Tibial nerve (tissue), 4 donors: ENCODE measurements at regions not wholly inside any gene's neighbourhood (a gene's known extent, or its start where the extent isn't known, plus 50 kb on each side); places are given as distances from the start of the nearest gene placed in this dataset.

ENCODE experiments used
- DNase-seq, 2 donors: peaks; one replicate each; pipeline ENCODE4 v3.0.0-alpha.2; 2019; ENCODE audit warnings: low spot score in 2 of 2
- H3K27ac ChIP-seq, 4 donors: fragments of 200-600 bp; sonication (generic) in 3 of 4; one replicate each; pipeline ENCODE4 v1.5.1; 2017 to 2019; ENCODE audit warnings: mild to moderate bottlenecking in 1 of 4
- H3K27me3 ChIP-seq, 2 donors: fragments of 200-600 bp; sonication (generic) in 1 of 2; one replicate each; pipeline versions ENCODE4 v1.5.1 to v1.6.0; 2017 to 2019
- H3K36me3 ChIP-seq, 3 donors: fragments of 200-600 bp; sonication (generic); one replicate each; pipeline ENCODE4 v1.5.1; 2018 to 2019
- H3K4me1 ChIP-seq, 4 donors: fragments of 200-600 bp; sonication (generic) in 3 of 4; one replicate each; pipeline ENCODE4 v1.5.1; 2017 to 2019
- H3K4me3 ChIP-seq, 4 donors: fragments of 200-600 bp; sonication (generic) in 3 of 4; one replicate each; pipeline ENCODE4 v1.5.1; 2017 to 2019; ENCODE audit warnings: mild to moderate bottlenecking in 1 of 4, moderate library complexity in 1 of 4
- H3K9me3 ChIP-seq, 4 donors: fragments of 200-600 bp; sonication (generic) in 3 of 4; one replicate each; pipeline ENCODE4 v1.5.1; 2017 to 2019
- CTCF ChIP-seq, 5 experiments: fragments of 200-600 bp in 3 of 5; fragments of 450-650 bp in 2 of 5; sonication (generic) in 3 of 5; IDR thresholded peaks; one replicate each; pipeline ENCODE4 v1.5.1; 2016 to 2019; ENCODE audit warnings: antibody characterized with exemption in 5 of 5, mild to moderate bottlenecking in 3 of 5, moderate library complexity in 2 of 5
- EP300 ChIP-seq, 2 donors: sonication (generic); formaldehyde crosslinking; IDR thresholded peaks; one replicate each; pipeline ENCODE4 v1.6.1; 2017; ENCODE audit warnings: antibody characterized with exemption in 2 of 2, mild to moderate bottlenecking in 1 of 2
- POLR2A ChIP-seq, 2 donors: fragments of 450-650 bp; IDR thresholded peaks; one replicate each; pipeline ENCODE4 v1.6.1; 2017; ENCODE audit warnings: antibody characterized with exemption in 2 of 2, mild to moderate bottlenecking in 2 of 2, moderate library complexity in 2 of 2
- WGBS, 2 donors: methylation state at CpG; one replicate each; pipeline ENCODE4 v1.1.5; 2018; 5-methylcytosine and 5-hydroxymethylcytosine counted together

- no peak overlapping the region for H3K27ac ChIP-seq
- 71 to 76% methylated on average over 6 of the region's 6 CpGs for WGBS, 2 donors
These were observed 64.1 kb upstream of the HIF1A start for GRCh38 chr14:61631045-61631687.

GRCh38 chr14:61632401-61632800 lies 62.9 kb upstream of the HIF1A start:
- no peaks in the 10 kb centered on the region for H3K27me3 ChIP-seq
- 77 to 79% methylated on average over 3 of the region's 3 CpGs for WGBS, 2 donors
- DNase-seq, result no peak
- no peak overlapping the region for H3K27ac ChIP-seq
- TF ChIP-seq EP300 (IDR thresholded peaks at IDR 0.05) (no peak), CTCF (IDR thresholded peaks at IDR 0.05) (no peak), POLR2A (IDR thresholded peaks at IDR 0.05) (no peak)
- no peaks in the 10 kb centered on the region for H3K4me1 ChIP-seq
- no peak overlapping the region for H3K4me3 ChIP-seq
- H3K9me3 ChIP-seq, result no peaks in the 10 kb centered on the region
- no peaks in the 10 kb centered on the region for H3K36me3 ChIP-seq

More at GRCh38 chr14:61631045-61631687, 64.1 kb upstream of the HIF1A start:
- Histone ChIP-seq H3K4me1 (no peaks in the 10 kb centered on the region), H3K36me3 (no peaks in the 10 kb centered on the region), H3K4me3 (no peak overlapping the region), H3K27me3 (no peaks in the 10 kb centered on the region), H3K9me3 (no peaks in the 10 kb centered on the region)
- DNase-seq, result no peak
- no peak for TF ChIP-seq CTCF (IDR thresholded peaks at IDR 0.05)
- no peak for TF ChIP-seq POLR2A (IDR thresholded peaks at IDR 0.05)
- TF ChIP-seq EP300 (IDR thresholded peaks at IDR 0.05), result no peak

- H3K9me3 ChIP-seq, result no peaks in the 10 kb centered on the region
These were observed 62.5 kb upstream of the HIF1A start for GRCh38 chr14:61632807-61633206.

GRCh38 chr14:61636291-61636690 lies 59.0 kb upstream of the HIF1A start:
- Histone ChIP-seq H3K4me1 (no peaks in the 10 kb centered on the region), H3K9me3 (no peaks in the 10 kb centered on the region)
- no peak for DNase-seq

More at GRCh38 chr14:61632807-61633206, 62.5 kb upstream of the HIF1A start:
- H3K36me3 ChIP-seq, result no peaks in the 10 kb centered on the region
- no peaks in the 10 kb centered on the region for H3K27me3 ChIP-seq
- no peak overlapping the region for H3K4me3 ChIP-seq
- DNase-seq, result no peak
- no peak overlapping the region for H3K27ac ChIP-seq
- no peaks in the 10 kb centered on the region for H3K4me1 ChIP-seq
- 56 to 72% methylated on average over 1 of the region's 1 CpG for whole genome bisulfite sequencing, 2 donors
- TF ChIP-seq EP300 (IDR thresholded peaks at IDR 0.05), result no peak
- no peak for TF ChIP-seq POLR2A (IDR thresholded peaks at IDR 0.05)
- TF ChIP-seq CTCF (IDR thresholded peaks at IDR 0.05), result no peak

GRCh38 chr14:61636779-61637178 lies 58.5 kb upstream of the HIF1A start:
- H3K27me3 ChIP-seq, result no peaks in the 10 kb centered on the region
- no peak overlapping the region for H3K27ac ChIP-seq
- TF ChIP-seq CTCF (IDR thresholded peaks at IDR 0.05) (no peak), EP300 (IDR thresholded peaks at IDR 0.05) (no peak), POLR2A (IDR thresholded peaks at IDR 0.05) (no peak)
- WGBS, 2 donors, result 81 to 83% methylated on average over 3 of the region's 3 CpGs
- no peak for DNase-seq
- no peaks in the 10 kb centered on the region for H3K4me1 ChIP-seq
- no peaks in the 10 kb centered on the region for H3K36me3 ChIP-seq
- H3K4me3 ChIP-seq, result no peak overlapping the region
- H3K9me3 ChIP-seq, result no peaks in the 10 kb centered on the region

More at GRCh38 chr14:61636291-61636690, 59.0 kb upstream of the HIF1A start:
- Histone ChIP-seq H3K4me3 (no peak overlapping the region), H3K36me3 (no peaks in the 10 kb centered on the region), H3K27ac (no peak overlapping the region), H3K27me3 (no peaks in the 10 kb centered on the region)
- WGBS, 2 donors, result 89 to 90% methylated on average over 1 of the region's 1 CpG
- TF ChIP-seq EP300 (IDR thresholded peaks at IDR 0.05) (no peak), CTCF (IDR thresholded peaks at IDR 0.05) (no peak)
